ENCODE measurements at regions not wholly inside any gene's neighbourhood (a gene's known extent, or its start where the extent isn't known, plus 50 kb on each side); places are given as distances from the start of the nearest gene placed in this dataset.
"Not testable (repeated sequence)": the region's sequence is repeated elsewhere in the genome, so short reads cannot be mapped to it uniquely, and the experiment has no call there.

- Mint-ChIP-seq H3K9me3 (ENCODE audit: unreplicated experiment) (no peaks in the 10 kb centered on the region), H3K27ac (ENCODE audit: unreplicated experiment) (no peak overlapping the region), H3K36me3 (ENCODE audit: low read depth, unreplicated experiment) (no peaks in the 10 kb centered on the region), H3K4me1 (ENCODE audit: low read depth, unreplicated experiment) (no peaks in the 10 kb centered on the region), H3K4me3 (ENCODE audit: unreplicated experiment) (no peak overlapping the region), H3K27me3 (ENCODE audit: low read depth, unreplicated experiment) (no peaks in the 10 kb centered on the region)
- H2AFZ ChIP-seq (ENCODE audit: low read depth, low read length), result no peak overlapping the region
- no peaks in the 10 kb centered on the region for H3K27me3 ChIP-seq (ENCODE audit: insufficient read depth, low read length)
- FAIRE-seq, result no peak
- no peaks in the 10 kb centered on the region for H3K9me3 ChIP-seq (ENCODE audit: insufficient read depth, low read depth, low read length)
- no peaks in the 10 kb centered on the region for H3K36me3 ChIP-seq (ENCODE audit: insufficient read depth, low read length)
- H3K79me2 ChIP-seq (ENCODE audit: insufficient read depth, low read length), result no peaks in the 10 kb centered on the region
- H3K4me2 ChIP-seq (ENCODE audit: low read length), result no peak overlapping the region
- no peaks in the 10 kb centered on the region for H4K20me1 ChIP-seq (ENCODE audit: insufficient read depth, low read length)
- no peak overlapping the region for H3K4me3 ChIP-seq (ENCODE audit: insufficient read depth, low read depth, low read length)
- H3K9ac ChIP-seq (ENCODE audit: low read length), result no peak overlapping the region
- H3K27ac ChIP-seq (ENCODE audit: low read depth, low read length), result no peak overlapping the region
- TF ChIP-seq EZH2 (IDR thresholded peaks at IDR 0.05; ENCODE audit: insufficient read depth, low read length) (no peak), CTCF (IDR thresholded peaks at IDR 0.05; ENCODE audit: insufficient read depth, low read depth, low read length) (no peak)
- H3K4me1 ChIP-seq (ENCODE audit: insufficient read depth, low read length), result no peaks in the 10 kb centered on the region
- no peak for DNase-seq (ENCODE audit: low read depth)
Observed at GRCh38 chr12:87008785-87009384, 752.7 kb upstream of the MGAT4C start.

- Histone ChIP-seq H3K9ac (ENCODE audit: low read length) (no peak overlapping the region), H3K36me3 (ENCODE audit: insufficient read depth, low read length) (no peaks in the 10 kb centered on the region), H3K4me1 (ENCODE audit: insufficient read depth, low read length) (no peaks in the 10 kb centered on the region), H3K9me3 (ENCODE audit: insufficient read depth, low read depth, low read length) (no peaks in the 10 kb centered on the region), H4K20me1 (ENCODE audit: insufficient read depth, low read length) (no peaks in the 10 kb centered on the region), H3K4me2 (ENCODE audit: low read length) (no peak overlapping the region), H3K79me2 (ENCODE audit: insufficient read depth, low read length) (no peaks in the 10 kb centered on the region), H3K27me3 (ENCODE audit: insufficient read depth, low read length) (no peaks in the 10 kb centered on the region), H3K4me3 (ENCODE audit: insufficient read depth, low read depth, low read length) (no peak overlapping the region), H2AFZ (ENCODE audit: low read depth, low read length) (no peak overlapping the region), H3K27ac (ENCODE audit: low read depth, low read length) (no peak overlapping the region)
- H3K9me3 Mint-ChIP-seq (ENCODE audit: unreplicated experiment), result no peaks in the 10 kb centered on the region
- no peaks in the 10 kb centered on the region for H3K4me1 Mint-ChIP-seq (ENCODE audit: low read depth, unreplicated experiment)
- TF ChIP-seq CTCF (IDR thresholded peaks at IDR 0.05; ENCODE audit: insufficient read depth, low read depth, low read length) (no peak), EZH2 (IDR thresholded peaks at IDR 0.05; ENCODE audit: insufficient read depth, low read length) (no peak)
- no peak overlapping the region for H3K27ac Mint-ChIP-seq (ENCODE audit: unreplicated experiment)
- no peaks in the 10 kb centered on the region for H3K36me3 Mint-ChIP-seq (ENCODE audit: low read depth, unreplicated experiment)
- DNase-seq (ENCODE audit: low read depth) (no peak), FAIRE-seq (no peak)
- no peaks in the 10 kb centered on the region for H3K27me3 Mint-ChIP-seq (ENCODE audit: low read depth, unreplicated experiment)
- no peak overlapping the region for H3K4me3 Mint-ChIP-seq (ENCODE audit: unreplicated experiment)
Observed at GRCh38 chr12:87001102-87001501, 744.9 kb upstream of the MGAT4C start.

GRCh38 chr12:86985298-86985697, 729.1 kb upstream of the MGAT4C start:
- Histone ChIP-seq H3K4me3 (ENCODE audit: insufficient read depth, low read depth, low read length) (no peak overlapping the region), H4K20me1 (ENCODE audit: insufficient read depth, low read length) (no peaks in the 10 kb centered on the region), H3K9ac (ENCODE audit: low read length) (no peak overlapping the region), H3K27me3 (ENCODE audit: insufficient read depth, low read length) (no peaks in the 10 kb centered on the region), H3K36me3 (ENCODE audit: insufficient read depth, low read length) (no peaks in the 10 kb centered on the region), H3K79me2 (ENCODE audit: insufficient read depth, low read length) (no peaks in the 10 kb centered on the region), H3K27ac (ENCODE audit: low read depth, low read length) (no peak overlapping the region), H3K9me3 (ENCODE audit: insufficient read depth, low read depth, low read length) (no peaks in the 10 kb centered on the region), H2AFZ (ENCODE audit: low read depth, low read length) (no peak overlapping the region), H3K4me1 (ENCODE audit: insufficient read depth, low read length) (no peaks in the 10 kb centered on the region), H3K4me2 (ENCODE audit: low read length) (no peak overlapping the region)
- no peaks in the 10 kb centered on the region for H3K4me1 Mint-ChIP-seq (ENCODE audit: low read depth, unreplicated experiment)
- FAIRE-seq (no peak), DNase-seq (ENCODE audit: low read depth) (no peak)
- no peak for TF ChIP-seq EZH2 (IDR thresholded peaks at IDR 0.05; ENCODE audit: insufficient read depth, low read length)
- TF ChIP-seq CTCF (IDR thresholded peaks at IDR 0.05; ENCODE audit: insufficient read depth, low read depth, low read length), result no peak
- H3K9me3 Mint-ChIP-seq (ENCODE audit: unreplicated experiment), result no peaks in the 10 kb centered on the region
- no peaks in the 10 kb centered on the region for H3K36me3 Mint-ChIP-seq (ENCODE audit: low read depth, unreplicated experiment)
- no peaks in the 10 kb centered on the region for H3K27me3 Mint-ChIP-seq (ENCODE audit: low read depth, unreplicated experiment)
- no peak overlapping the region for H3K4me3 Mint-ChIP-seq (ENCODE audit: unreplicated experiment)
- H3K27ac Mint-ChIP-seq (ENCODE audit: unreplicated experiment), result no peak overlapping the region

GRCh38 chr12:86970595-86970994, 714.4 kb upstream of the MGAT4C start:
- H3K79me2 ChIP-seq (ENCODE audit: insufficient read depth, low read length); H3K4me1 ChIP-seq (ENCODE audit: insufficient read depth, low read length); H3K27me3 ChIP-seq (ENCODE audit: insufficient read depth, low read length); H3K4me2 ChIP-seq (ENCODE audit: low read length); H3K4me1 Mint-ChIP-seq (ENCODE audit: low read depth, unreplicated experiment); DNase-seq (ENCODE audit: low read depth); H3K27ac Mint-ChIP-seq (ENCODE audit: unreplicated experiment); H3K9ac ChIP-seq (ENCODE audit: low read length); H2AFZ ChIP-seq (ENCODE audit: low read depth, low read length); H3K9me3 ChIP-seq (ENCODE audit: insufficient read depth, low read depth, low read length); H3K36me3 Mint-ChIP-seq (ENCODE audit: low read depth, unreplicated experiment); H4K20me1 ChIP-seq (ENCODE audit: insufficient read depth, low read length); H3K4me3 ChIP-seq (ENCODE audit: insufficient read depth, low read depth, low read length); H3K27ac ChIP-seq (ENCODE audit: low read depth, low read length); FAIRE-seq; H3K9me3 Mint-ChIP-seq (ENCODE audit: unreplicated experiment); H3K27me3 Mint-ChIP-seq (ENCODE audit: low read depth, unreplicated experiment); H3K4me3 Mint-ChIP-seq (ENCODE audit: unreplicated experiment); H3K36me3 ChIP-seq (ENCODE audit: insufficient read depth, low read length): not testable (repeated sequence)

Data from astrocyte (in vitro differentiated cells and primary cell).